Activated CD4-positive, alpha-beta memory T cell treated with anti-CD3 and anti-CD28 coated beads for 36 hours (primary cell): ENCODE measurements at regions not wholly inside any gene's neighbourhood (a gene's known extent, or its start where the extent isn't known, plus 50 kb on each side); places are given as distances from the start of the nearest gene placed in this dataset.

Experiments used
- CTCF ChIA-PET: fragments of 350-600 bp; sonication (Branson Sonifier 250); formaldehyde crosslinking; loops from one replicate; lab custom pipeline; 2021; ENCODE audit warnings: antibody characterized with exemption, inconsistent platforms; lab: Charles Lee
- POLR2A ChIA-PET: fragments of 350-600 bp; sonication (Branson Sonifier 250); formaldehyde crosslinking; loops from one replicate; lab custom pipeline; 2021; ENCODE audit warnings: antibody characterized with exemption; lab: Charles Lee
- DNase-seq: peaks from one replicate; pipeline ENCODE4 v3.0.0-alpha.2; 2020
- H3K27ac Mint-ChIP-seq: one replicate; pipeline ENCODE4 v1.8.0; 2021; ENCODE audit warnings: mixed read lengths
- H3K27me3 Mint-ChIP-seq: one replicate; pipeline ENCODE4 v1.8.0; 2021; ENCODE audit warnings: mixed read lengths
- H3K36me3 Mint-ChIP-seq: one replicate; pipeline ENCODE4 v1.8.0; 2021; ENCODE audit warnings: mixed read lengths
- H3K4me1 Mint-ChIP-seq: one replicate; pipeline ENCODE4 v1.8.0; 2021; ENCODE audit warnings: low read depth, mixed read lengths
- H3K4me3 Mint-ChIP-seq: one replicate; pipeline ENCODE4 v1.8.0; 2021; ENCODE audit warnings: mild to moderate bottlenecking, mixed read lengths
- H3K9me3 Mint-ChIP-seq: one replicate; pipeline ENCODE4 v1.8.0; 2021; ENCODE audit warnings: mixed read lengths
- intact Hi-C: fragments of 100-400 bp; cut with micrococcal nuclease; formaldehyde crosslinking; loops from one replicate; pipeline ENCODE4 v1.15.1; 2023

DNA sequence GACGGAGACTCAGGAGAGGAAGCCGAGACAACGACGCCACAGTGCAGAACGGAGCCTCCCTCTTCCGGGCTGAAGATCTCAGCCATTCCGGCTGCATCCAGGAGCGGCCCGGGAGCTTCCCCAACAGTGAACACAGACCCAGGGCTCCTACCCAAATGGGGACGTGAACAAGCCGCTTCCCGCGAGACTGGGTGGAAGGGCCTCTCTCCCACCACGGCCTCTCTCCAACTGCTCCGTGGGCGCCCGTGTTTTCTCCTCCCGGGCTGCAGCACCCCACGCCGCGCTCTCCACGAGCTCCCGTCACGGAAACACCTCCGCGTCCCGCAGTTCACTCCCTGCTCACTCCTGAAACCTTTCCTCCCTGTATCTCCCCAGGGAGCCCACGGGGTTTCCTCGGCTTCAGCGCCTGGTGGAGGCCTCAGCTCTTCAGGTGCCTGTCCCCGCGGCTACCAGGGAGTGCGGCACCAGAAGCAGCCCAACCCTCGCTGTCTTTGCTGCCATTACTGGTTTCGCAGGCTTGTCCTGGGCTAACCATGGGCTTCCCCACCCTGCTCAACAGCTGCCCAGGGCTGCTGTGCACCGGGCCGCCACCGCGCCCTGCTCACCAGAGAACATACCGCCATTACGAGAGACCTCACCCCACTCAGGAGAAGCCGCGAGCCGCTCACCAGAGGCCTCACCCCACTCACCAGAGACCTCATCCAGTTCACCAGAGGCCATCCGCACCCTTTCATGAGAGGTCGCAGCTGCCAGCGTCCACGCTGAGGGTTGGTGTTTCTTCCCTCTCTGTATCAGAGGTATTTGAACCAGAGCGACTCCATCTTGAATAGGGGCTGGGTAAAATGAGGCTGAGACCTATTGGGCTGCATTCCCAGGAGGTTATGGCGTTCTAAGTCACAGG is 922.8 kb downstream of the QKI start:
- Mint-ChIP-seq H3K9me3 (no peaks in the 10 kb centered on the region), H3K36me3 (no peaks in the 10 kb centered on the region), H3K4me1 (no peaks in the 10 kb centered on the region), H3K4me3 (no peak overlapping the region), H3K27me3 (no peaks in the 10 kb centered on the region), H3K27ac (no peak overlapping the region)
- DNase-seq: no peak
- POLR2A ChIA-PET: no interaction called here
- CTCF ChIA-PET: no interaction called here
- intact Hi-C loops: no loop called here

DNA sequence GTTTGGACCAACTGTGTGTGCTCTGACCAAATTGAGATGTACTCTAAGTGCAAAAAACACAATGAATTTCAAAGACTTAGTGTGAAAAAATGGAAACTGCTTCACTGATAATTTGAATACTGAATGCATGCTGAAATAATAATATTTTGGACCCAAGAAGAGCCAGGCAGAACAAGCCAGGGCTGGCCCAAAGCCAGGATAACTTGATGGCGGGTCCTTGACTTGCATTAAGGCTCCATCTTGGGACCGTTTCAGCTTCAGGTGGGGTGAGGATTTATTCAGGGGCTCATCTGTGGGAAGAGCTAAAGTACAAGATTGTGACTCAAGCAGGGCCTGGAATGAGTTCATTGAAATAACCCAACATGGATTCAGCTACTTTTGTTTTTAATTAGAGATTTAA is 921.9 kb downstream of the QKI start:
- DNase-seq: no peak
- ChIA-PET POLR2A (no interaction called here), CTCF (no interaction called here)
- Mint-ChIP-seq H3K4me1 (no peaks in the 10 kb centered on the region), H3K36me3 (no peaks in the 10 kb centered on the region), H3K27me3 (no peaks in the 10 kb centered on the region), H3K27ac (no peak overlapping the region), H3K4me3 (no peak overlapping the region), H3K9me3 (no peaks in the 10 kb centered on the region)
- intact Hi-C loops: no loop called here

DNA sequence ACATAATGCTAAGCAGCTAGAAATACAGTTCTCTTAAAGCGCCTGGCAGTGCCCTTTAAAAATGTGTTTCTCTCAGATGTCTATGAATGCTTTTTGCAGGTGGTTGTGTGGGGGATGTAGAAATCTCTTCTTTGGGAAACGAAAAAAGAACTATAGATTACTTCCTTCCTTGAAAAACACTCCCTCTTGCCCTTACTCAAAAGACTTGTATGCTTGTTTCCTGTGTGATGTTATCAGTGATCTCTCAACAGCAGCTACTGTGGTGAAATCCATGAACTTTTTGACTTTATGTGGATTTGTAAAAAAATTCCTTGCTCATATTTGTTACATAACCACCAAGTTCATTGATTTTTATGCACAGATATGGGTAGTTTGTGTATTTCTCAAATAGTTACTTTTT is 916.5 kb downstream of the QKI start:
- POLR2A ChIA-PET: no interaction called here
- intact Hi-C loops: no loop called here
- Mint-ChIP-seq H3K4me3 (no peak overlapping the region), H3K27ac (no peak overlapping the region), H3K36me3 (no peaks in the 10 kb centered on the region), H3K27me3 (no peaks in the 10 kb centered on the region), H3K4me1 (no peaks in the 10 kb centered on the region), H3K9me3 (no peaks in the 10 kb centered on the region)
- CTCF ChIA-PET: no interaction called here
- no peak for DNase-seq

DNA sequence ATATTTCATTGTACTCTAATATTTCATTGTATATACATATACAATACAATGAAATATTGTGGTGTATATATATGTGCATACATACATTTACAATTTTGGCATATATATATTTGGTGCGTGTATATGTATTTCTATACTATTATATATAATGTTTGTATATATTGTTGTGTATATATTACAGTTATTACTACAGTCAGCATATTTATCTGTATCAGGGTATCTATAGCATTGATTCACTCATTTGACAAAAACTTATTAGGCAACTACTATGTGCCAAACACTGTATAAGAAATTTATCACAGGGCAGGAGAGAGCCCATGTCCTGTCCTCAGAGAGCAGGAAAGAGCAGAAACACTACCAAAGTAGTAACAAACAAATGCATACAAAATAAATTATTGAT is 910.6 kb downstream of the QKI start:
- intact Hi-C loops: no loop called here
- CTCF ChIA-PET: no interaction called here
- H3K27me3 Mint-ChIP-seq: no peaks in the 10 kb centered on the region
- H3K4me1 Mint-ChIP-seq: no peaks in the 10 kb centered on the region
- no peaks in the 10 kb centered on the region for H3K36me3 Mint-ChIP-seq
- H3K4me3 Mint-ChIP-seq: no peak overlapping the region
- no peak overlapping the region for H3K27ac Mint-ChIP-seq
- POLR2A ChIA-PET: no interaction called here
- DNase-seq: no peak
- H3K9me3 Mint-ChIP-seq: no peaks in the 10 kb centered on the region

DNA sequence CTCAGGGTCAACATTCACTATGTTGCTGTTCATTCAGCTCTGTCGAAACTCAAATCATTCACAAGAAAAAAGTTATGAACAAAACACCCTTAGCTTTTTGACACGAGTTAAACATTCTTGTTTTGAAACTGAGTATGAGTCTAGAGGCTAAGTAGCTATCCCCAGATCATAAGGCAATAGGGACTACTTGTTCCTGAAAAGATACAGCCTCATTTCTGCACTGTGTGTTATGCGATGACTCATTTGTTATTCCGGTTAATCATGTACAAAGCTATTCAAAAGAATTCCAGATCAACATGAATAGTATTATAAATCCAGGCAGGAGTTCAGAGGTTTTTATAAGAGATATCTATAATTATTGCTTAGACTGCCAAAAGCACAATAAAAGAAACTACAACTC is 908.0 kb downstream of the QKI start:
- peaks cover 2% of the 10 kb centered on the region for H3K9me3 Mint-ChIP-seq
- intact Hi-C loops: no loop called here
- no peak overlapping the region for H3K4me3 Mint-ChIP-seq

DNA sequence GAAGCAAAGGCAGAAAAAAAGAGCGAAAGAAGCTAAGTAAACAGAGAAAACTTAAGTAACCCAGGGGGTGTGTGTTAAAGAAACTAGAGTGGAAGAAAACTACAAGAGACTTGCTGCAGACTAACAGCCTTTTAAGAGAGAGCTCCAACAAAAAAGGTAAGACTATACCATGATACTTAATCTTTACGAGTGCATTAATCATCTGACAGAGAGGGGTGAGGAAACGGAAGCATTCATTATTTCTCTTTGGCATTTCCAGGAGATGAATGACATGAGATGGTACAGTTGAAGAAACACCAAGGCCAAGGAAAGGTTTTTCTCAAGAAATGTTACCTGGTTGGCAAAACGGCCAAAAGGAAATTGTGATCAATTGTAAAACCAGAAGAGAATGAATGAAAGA is 906.8 kb downstream of the QKI start:
- Mint-ChIP-seq H3K9me3 (peaks cover 2% of the 10 kb centered on the region), H3K27me3 (no peaks in the 10 kb centered on the region), H3K36me3 (no peaks in the 10 kb centered on the region), H3K4me1 (no peaks in the 10 kb centered on the region), H3K27ac (no peak overlapping the region), H3K4me3 (no peak overlapping the region)
- intact Hi-C loops: no loop called here
- CTCF ChIA-PET: no interaction called here
- POLR2A ChIA-PET: no interaction called here
- no peak for DNase-seq

More for the DNA sequence above, 908.0 kb downstream of the QKI start:
- Mint-ChIP-seq H3K27me3 (no peaks in the 10 kb centered on the region), H3K27ac (no peak overlapping the region), H3K4me1 (no peaks in the 10 kb centered on the region), H3K36me3 (no peaks in the 10 kb centered on the region)
- ChIA-PET CTCF (no interaction called here), POLR2A (no interaction called here)
- no peak for DNase-seq

DNA sequence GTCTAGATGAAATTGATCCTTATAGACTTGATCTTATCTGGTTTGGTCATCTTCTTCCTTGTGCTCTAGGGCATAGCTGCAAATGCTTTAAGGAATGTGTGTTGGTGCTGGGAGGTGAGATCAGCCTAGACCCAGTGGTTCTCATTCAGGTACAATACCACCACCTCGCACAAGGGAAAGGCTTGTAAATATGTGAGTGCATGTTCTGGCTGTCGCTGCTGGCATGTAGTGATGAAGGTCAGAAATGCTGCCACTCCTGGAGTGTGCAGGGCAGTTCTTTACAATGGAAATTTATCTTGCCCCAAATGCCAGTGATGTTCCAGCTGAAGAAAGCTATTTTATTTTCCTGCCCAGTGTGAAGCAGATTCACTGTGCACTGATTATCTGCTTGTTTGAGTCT is 900.9 kb downstream of the QKI start:
- no peak for DNase-seq
- H3K4me1 Mint-ChIP-seq: no peaks in the 10 kb centered on the region
- H3K27me3 Mint-ChIP-seq: no peaks in the 10 kb centered on the region
- peaks cover 2% of the 10 kb centered on the region for H3K9me3 Mint-ChIP-seq
- intact Hi-C loops: no loop called here
- no peak overlapping the region for H3K4me3 Mint-ChIP-seq
- CTCF ChIA-PET: no interaction called here
- H3K36me3 Mint-ChIP-seq: no peaks in the 10 kb centered on the region
- POLR2A ChIA-PET: no interaction called here
- H3K27ac Mint-ChIP-seq: no peak overlapping the region

DNA sequence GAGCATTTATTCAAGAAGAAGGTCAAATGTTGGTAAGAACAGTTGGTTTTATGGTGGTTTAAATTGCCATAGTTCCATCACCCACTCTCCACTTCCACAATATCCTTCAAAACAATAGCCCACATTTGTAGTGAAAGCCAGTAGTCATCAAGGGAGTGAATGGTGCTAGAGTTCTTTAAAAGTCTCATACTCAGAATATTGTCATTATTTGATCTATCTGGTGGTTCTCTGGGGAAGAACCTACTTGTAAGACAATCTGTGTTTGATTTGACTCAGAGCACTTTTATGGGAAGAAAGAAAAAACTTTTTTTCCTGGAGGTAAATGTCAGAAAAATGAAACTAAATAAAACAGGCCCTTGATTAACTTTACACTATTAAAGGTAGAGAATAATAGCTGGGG is 893.8 kb downstream of the QKI start:
- H3K9me3 Mint-ChIP-seq: peaks cover 2% of the 10 kb centered on the region
- H3K27me3 Mint-ChIP-seq: no peaks in the 10 kb centered on the region
- DNase-seq: no peak
- no peak overlapping the region for H3K4me3 Mint-ChIP-seq
- POLR2A ChIA-PET: no interaction called here
- no peaks in the 10 kb centered on the region for H3K4me1 Mint-ChIP-seq
- intact Hi-C loops: no loop called here
- H3K27ac Mint-ChIP-seq: no peak overlapping the region
- H3K36me3 Mint-ChIP-seq: no peaks in the 10 kb centered on the region
- CTCF ChIA-PET: no interaction called here

DNA sequence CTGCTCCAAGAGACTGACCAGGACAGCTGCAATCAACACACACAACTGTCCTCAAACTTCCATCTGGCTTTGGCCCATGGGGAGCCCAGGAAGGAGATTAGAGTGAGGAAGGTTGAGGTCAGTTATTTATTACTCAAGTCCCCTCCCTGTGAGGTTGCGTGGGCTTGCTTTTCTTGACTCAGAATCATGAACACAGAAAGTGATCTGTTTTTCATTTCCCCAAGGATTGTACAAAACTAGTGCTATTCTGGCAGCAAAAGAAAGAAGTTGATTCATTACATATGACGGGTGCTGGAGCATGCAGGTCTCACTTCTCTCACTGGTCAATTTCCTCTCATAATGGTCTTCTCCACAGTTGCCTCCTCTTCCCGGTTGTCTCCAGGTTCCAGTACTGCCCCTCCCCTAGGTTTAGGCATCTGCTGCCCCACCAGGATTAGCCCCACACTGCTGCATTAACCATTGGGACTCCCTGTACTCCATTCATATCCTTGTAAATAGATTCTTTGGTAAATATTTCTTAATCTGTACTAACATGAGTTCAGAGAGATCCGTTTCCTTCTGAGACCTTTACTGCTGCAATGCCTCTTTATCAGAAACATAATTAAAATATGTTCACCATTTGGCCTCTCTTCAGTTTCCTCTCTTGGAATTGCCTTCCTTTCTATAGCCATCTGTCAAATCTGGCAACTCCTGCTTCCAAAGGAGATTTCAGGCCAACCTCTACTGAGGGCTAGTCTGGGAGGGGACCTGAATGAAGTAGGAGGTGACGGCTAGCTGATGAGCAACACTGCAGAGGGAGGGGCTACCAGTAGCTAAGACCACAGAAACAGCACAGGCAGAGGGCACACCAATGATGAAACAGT is 888.8 kb downstream of the QKI start:
- no peaks in the 10 kb centered on the region for H3K36me3 Mint-ChIP-seq
- intact Hi-C loops: no loop called here
- H3K9me3 Mint-ChIP-seq: peaks cover 2% of the 10 kb centered on the region
- H3K4me1 Mint-ChIP-seq: no peaks in the 10 kb centered on the region
- ChIA-PET POLR2A (no interaction called here), CTCF (interaction anchor here (0.8 kb wide), 1 partner anchor 61 kb away, joined by 3 read pairs; no protein-coding TSS in a partner anchor)
- H3K27me3 Mint-ChIP-seq: no peaks in the 10 kb centered on the region
- no peak for DNase-seq
- H3K27ac Mint-ChIP-seq: no peak overlapping the region
- H3K4me3 Mint-ChIP-seq: no peak overlapping the region

DNA sequence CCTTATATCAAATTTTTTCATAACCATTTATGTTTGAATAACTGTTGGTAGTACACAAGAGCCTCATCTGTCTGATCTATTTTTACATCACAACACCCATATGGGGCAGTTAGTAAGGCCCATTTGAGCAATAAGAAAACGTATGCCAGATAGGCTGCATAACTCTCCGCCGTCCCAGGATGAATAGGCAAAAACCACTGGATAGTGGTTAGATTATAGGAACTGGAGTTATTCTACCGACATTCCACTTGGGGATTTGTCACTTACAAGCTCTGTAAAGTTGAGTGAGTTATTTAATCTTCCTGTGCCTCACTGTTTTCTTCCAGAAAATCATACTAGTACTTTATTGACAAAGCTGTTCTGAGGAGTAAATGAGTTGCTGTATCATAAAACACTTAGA is 881.9 kb downstream of the QKI start:
- Mint-ChIP-seq H3K27me3 (no peaks in the 10 kb centered on the region), H3K4me3 (no peak overlapping the region), H3K9me3 (peaks cover 9% of the 10 kb centered on the region), H3K27ac (no peak overlapping the region), H3K4me1 (no peaks in the 10 kb centered on the region), H3K36me3 (no peaks in the 10 kb centered on the region)
- ChIA-PET POLR2A (no interaction called here), CTCF (no interaction called here)
- intact Hi-C loops: no loop called here
- DNase-seq: no peak

DNA sequence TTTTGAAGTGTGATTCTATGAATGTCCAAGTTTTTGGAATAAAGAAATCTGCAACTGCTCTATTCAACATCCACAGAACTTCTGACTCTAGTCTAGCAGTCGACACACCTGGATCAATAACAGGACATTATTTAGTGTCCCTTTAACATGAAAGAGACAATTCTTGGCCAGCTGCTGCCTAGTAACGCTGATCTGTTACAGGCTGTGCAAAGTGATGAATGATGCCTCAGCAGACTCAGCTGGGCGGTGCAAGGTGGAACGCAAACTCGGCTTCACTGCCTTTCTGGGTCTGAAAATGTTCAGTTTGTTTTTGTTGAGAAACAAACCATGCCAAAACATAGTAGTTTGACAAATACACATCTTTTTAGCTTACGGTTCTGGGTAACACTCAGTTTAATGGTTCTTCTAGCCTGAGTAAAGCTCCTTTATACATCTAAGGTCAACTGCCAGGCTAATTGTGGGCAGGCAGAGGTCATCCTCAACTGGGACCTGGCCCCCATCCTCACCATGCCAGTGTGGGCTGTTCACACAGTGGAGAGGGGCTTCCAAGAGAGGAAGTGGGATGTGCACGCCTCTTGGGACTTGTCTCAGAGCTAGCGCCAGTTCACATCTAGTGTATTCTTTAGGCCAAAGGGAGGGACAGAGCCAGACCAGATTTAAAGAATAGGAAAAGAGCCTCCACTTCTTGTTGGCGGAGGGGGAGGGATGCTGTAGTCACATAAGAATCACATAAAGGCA is 879.7 kb downstream of the QKI start:
- intact Hi-C loops: no loop called here
- Mint-ChIP-seq H3K27me3 (no peaks in the 10 kb centered on the region), H3K9me3 (peaks cover 13% of the 10 kb centered on the region), H3K36me3 (no peaks in the 10 kb centered on the region), H3K4me1 (no peaks in the 10 kb centered on the region), H3K4me3 (no peak overlapping the region), H3K27ac (no peak overlapping the region)
- POLR2A ChIA-PET: no interaction called here
- CTCF ChIA-PET: no interaction called here
- no peak for DNase-seq

DNA sequence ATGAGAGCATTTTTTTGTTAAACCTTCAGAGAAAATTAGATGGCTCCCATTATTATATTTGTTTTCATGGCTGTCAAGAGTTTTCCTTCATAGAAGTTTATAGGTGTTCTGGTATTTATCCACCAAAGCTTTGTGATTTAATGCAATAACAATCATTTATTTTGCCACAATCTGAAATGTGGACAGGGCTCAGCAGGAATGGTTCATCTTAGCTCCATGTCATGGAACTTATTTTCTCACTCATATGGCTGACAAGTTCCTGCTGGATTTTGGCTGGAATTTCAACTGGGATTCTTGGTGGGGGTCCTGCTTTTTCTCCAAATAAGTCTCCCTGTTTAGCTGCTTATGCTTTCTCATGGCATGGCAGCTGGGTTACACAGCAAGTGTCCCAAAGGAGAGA is 876.7 kb downstream of the QKI start:
- Mint-ChIP-seq H3K27ac (no peak overlapping the region), H3K9me3 (peaks cover 13% of the 10 kb centered on the region), H3K4me1 (no peaks in the 10 kb centered on the region), H3K27me3 (no peaks in the 10 kb centered on the region), H3K36me3 (no peaks in the 10 kb centered on the region), H3K4me3 (no peak overlapping the region)
- intact Hi-C loops: no loop called here
- POLR2A ChIA-PET: no interaction called here
- CTCF ChIA-PET: no interaction called here
- DNase-seq: no peak
